GM18907 (cell line): ENCODE measurements at regions not wholly inside any gene's neighbourhood (a gene's known extent, or its start where the extent isn't known, plus 50 kb on each side); places are given as distances from the start of the nearest gene placed in this dataset.
"Not testable (repeated sequence)": the region's sequence is repeated elsewhere in the genome, so short reads cannot be mapped to it uniquely, and the experiment has no call there.

Experiments used
- ATAC-seq: cut with Tn5 transposase; IDR thresholded peaks from one replicate; pipeline ENCODE4 v1.9.1; 2021; ENCODE audit warnings: mild to moderate bottlenecking, moderate library complexity; ENCODE audit not compliant: unreplicated experiment

GRCh38 chr11:95413021-95413420 is 182.0 kb upstream of the SESN3 start:
- ATAC-seq = no peak

- no peak for ATAC-seq
Observed at GRCh38 chr11:95412074-95412473, 181.1 kb upstream of the SESN3 start.

DNA sequence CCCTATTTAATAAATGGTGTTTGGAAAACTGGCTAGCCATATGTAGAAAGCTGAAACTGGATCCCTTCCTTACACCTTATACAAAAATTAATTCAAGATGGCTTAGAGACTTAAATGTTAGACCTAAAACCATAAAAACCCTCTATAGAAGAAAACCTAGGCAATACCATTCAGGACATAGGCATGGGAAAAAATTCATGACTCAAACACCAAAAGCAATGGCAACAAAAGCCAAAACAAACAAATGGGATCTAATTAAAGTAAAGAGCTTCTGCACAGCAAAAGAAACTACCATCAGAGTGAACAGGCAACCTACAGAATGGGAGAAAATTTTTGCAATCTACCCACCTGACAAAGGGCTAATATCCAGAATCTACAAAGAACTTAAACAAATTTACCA is 179.7 kb upstream of the SESN3 start:
- ATAC-seq = not testable (repeated sequence)

DNA sequence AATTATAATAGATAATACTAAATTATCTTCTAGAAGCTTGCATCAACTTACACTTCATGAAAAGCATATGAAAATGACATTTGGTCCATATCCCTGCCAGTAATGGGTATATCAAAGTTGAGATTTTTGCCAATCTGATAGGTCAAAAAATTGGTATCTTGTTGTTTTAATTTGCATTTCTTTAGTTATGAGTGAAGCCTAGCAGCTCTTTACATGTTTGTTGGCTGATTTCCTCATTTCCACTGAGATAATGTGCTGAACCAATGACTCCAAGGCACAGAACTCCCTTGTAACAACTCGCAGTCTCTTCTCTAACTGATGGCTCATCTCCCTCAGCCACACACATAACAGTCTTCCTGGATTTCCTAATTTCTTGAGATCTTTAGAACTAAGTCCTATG is 175.3 kb upstream of the SESN3 start:
- no peak for ATAC-seq

DNA sequence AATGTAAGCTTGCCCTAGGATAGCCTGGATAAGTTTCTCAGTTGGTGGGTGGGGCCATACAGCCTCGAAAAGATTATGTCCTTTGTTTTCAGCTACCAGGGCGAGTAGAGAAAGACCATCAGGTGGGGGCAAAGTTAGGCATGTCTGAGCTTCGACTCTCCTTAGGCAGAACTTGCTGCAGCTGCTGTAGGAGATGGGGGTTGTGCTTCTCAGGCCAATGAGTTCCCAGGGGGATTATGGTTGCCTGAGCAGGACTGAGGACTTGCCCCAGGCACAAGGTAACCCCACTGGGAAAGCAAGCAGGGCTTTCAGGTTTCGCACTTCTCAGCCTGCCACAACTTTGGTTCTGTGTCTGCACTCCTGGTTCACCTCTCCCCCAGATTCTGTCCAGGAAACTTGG is 173.4 kb upstream of the SESN3 start:
- no peak for ATAC-seq

DNA sequence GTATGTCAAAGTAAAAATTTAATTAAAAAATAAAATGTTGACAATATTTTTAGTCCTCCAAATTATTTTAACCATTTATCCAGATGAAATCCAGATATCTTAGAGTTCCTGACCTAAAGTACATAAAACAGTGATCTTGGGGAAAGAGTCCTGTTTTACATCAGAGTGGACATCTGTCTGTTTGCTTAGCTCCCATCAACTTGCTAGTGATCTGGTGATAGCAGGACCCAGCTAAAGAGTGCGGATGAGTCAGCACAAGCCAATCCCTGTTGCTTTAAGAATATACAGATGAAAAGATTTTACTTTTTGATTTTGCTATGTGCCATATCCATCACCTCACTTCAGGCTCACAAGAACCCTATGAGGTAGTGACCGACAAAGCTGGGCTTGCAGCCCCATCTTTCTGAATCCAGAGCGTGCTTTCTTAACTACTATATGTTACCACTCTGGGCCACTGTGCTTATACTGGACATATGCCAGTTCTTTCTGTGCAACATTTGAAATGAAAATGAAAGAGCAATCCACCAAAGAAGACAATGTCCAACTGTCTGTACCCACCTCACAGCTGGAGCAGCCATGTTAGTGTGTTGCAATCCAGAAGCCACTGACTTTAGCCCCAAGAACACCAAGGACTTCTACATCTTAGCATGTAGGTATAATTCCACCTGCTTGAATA is 167.6 kb upstream of the SESN3 start:
- ATAC-seq = no peak

GRCh38 chr11:95392644-95393043 is 161.6 kb upstream of the SESN3 start:
- ATAC-seq = no peak

DNA sequence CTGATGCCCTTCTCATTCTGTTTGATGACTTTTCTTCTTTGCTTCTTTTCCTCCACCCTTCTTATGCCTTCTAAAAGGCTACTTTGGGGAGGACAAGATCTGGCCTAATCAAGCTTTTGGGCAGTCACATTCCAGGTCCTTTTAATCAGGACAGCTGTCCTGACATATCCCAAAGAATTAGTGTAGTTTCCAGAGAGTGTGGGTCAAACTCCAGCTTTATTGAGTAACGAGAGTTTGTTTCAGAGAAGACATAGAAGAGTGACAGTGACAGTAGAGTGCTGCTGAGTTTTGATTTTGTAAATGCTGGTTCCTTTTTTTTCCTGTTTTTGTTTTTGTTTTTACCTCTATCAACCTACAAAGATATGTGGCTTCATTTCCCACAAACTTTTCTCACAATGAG is 158.4 kb upstream of the SESN3 start:
- ATAC-seq = no peak

GRCh38 chr11:95388086-95388485 is 157.1 kb upstream of the SESN3 start:
- ATAC-seq = no peak

DNA sequence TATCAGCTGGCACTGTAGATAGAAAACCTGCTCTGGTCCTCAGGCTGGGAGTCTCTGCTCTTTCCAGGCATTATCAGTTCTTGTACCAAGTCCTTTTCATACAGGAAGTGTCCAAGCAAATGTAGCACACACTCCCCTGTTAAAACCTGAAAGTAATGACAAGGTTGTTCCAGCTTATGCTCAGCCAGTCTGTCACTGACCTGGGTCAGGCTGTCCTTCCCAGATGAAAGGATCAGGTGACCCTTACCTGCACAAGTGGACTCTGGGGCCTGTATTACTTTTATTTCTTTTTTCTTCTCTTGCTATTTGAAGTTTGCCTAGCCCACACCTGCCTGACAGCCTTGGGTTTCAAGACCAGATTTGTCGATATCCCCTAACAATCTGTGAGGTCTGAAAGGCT is 156.3 kb upstream of the SESN3 start:
- no peak for ATAC-seq

GRCh38 chr11:95385577-95385976 is 154.6 kb upstream of the SESN3 start:
- ATAC-seq = no peak

DNA sequence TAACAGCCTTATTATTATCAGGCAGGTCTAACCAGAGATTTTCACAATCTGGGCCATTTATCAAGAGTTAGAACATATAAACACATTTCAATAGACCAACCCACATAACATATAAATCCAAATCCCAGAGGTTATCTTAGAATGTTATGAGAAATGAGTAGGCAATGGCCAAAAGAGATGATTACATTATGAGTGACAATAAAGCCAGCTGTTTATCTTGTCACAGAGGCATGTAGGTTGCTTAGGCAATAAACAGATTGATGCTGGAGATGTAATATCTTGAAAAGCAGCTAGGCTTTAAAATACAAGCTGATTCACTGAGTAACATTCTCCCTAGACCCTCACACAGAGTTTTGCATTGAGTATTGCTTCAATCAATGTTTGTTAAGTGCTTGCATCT is 148.5 kb upstream of the SESN3 start:
- no peak for ATAC-seq

DNA sequence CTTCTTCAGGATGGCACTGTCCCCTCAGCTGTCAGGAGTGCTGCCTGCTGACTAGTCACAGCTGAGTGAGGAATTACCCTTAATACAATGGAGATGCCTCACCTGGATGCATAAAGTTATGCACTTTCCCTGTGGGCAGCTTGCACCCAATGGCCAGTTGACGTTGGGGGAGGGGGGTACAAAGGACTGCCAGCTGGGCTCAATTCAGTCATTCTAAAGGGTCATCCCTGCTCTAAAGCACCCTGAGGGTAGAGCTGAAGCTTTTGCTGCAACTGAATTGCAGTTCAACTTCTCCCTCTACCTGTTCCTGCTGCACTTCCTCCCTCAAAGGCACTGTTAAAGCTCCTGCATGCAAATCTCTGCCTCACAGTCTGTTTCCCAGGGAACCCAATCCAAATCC is 147.8 kb upstream of the SESN3 start:
- ATAC-seq = no peak

DNA sequence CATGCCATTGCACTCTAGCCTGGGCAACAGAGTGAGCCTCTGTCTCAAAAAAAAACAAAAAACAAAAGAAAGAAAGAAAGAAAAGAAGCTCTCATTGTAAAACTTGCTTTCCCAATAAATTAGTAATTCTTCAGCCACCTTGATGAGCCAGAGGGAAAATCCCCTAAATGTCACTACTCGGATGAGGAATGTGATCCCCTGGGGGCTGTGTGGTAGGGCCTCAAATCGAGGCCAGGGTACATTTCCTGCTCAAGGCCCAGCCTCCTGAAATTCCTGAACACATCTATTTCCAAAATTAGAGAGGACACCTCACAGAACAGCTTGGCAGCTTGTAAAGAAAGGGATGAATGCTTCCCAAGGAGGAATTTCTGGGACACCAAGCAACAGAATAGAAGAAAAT is 147.1 kb upstream of the SESN3 start:
- no peak for ATAC-seq

DNA sequence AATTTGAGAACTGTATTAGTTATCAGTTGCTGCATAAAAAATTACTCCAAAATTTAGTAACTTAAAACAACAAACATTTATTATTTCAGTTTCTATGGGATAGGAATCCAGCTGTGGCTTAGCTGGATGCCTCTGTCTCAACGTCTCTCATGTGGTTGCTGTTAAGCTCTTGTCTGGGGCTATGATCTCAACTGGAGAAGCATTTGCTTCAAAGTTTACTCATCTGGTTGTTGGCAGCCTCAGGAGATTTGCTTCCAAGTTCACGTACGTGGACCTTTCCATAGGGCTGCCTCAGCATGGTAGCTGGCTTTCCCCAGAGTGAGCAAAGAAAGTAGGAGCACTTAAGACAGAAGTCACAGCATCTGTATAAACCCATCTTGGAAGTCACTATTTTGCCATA is 144.9 kb upstream of the SESN3 start:
- no peak for ATAC-seq

DNA sequence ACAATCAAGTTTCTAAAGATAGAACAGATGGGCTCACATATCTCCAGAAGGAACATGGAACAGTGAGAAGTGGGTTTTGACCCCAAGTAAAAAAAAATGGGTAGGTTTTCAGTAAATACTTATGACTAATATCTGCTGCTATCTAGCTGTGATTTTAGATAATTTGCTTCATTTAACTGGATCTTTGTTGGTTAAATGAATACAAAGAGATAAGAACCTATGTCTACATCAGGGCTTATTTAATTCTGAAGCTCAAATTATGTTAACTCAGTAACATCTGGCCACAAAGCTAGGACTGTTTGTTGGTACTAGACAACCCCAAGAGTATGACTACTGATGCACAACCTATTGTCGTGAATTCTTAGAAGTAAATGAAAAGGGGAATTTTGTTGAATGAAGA is 144.4 kb upstream of the SESN3 start:
- ATAC-seq = no peak

GRCh38 chr11:95374105-95374504 is 143.1 kb upstream of the SESN3 start:
- no peak for ATAC-seq

DNA sequence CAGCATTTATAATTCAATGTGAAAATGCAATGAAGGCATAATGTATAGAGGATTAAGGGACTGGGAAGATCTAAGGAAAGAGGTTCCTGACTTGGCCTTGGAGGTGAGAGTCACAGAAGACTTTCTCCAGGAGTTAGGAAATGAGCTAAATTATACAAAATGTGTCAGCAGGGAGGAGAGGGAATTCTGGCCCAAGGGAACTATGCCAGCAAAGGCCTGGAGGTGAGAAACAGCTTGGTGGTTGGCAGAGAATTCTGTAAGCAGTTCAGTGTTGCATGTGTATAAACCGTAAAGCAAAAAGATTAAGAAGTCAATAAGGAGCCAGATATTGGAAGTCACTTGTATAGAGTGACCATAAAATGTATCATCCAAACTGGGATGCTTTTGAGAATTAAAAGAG is 142.2 kb upstream of the SESN3 start:
- no peak for ATAC-seq

GRCh38 chr11:95372097-95372656 is 141.2 kb upstream of the SESN3 start:
- ATAC-seq = no peak

DNA sequence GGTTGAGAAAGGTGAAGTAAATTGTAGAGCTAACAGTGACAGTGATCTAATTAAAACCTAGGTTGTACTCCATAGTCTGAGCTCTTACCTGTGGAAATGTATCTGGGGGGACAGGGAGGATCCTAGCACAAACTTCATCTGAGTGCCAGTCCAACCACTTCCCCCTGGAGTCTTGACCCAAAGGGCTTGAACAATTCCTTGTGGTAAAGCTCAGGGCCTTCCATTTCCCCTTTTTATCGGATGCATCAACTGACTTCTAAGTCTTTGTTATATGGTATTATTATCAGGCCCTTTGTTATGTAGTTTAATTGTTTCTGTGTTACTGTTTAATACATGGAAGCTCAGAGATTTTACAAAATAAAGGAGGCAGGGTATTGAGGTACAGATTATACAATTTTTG is 140.2 kb upstream of the SESN3 start:
- no peak for ATAC-seq

- ATAC-seq = no peak
Observed at GRCh38 chr11:95367726-95368125, 136.7 kb upstream of the SESN3 start.

- ATAC-seq = no peak
Observed at GRCh38 chr11:95365348-95365747, 134.3 kb upstream of the SESN3 start.
